IMR-90 (cell line): ENCODE measurements at regions not wholly inside any gene's neighbourhood (a gene's known extent, or its start where the extent isn't known, plus 50 kb on each side); places are given as distances from the start of the nearest gene placed in this dataset.

ENCODE experiments used
- ATAC-seq: fragments of 200-7000 bp; cut with Tn5 transposase; 2 replicates; pipeline ENCODE4 v1.9.1; 2020; ENCODE audit warnings: low read depth, mild to moderate bottlenecking, moderate library complexity
- BruUV-seq: library from RNA; stranded (reverse); fragments of 400-500 nt; replicated peaks from 2 replicates; lab custom pipeline; 2021; lab: Mats Ljungman, UMichigan
- CTCF ChIA-PET: fragments of 300-600 bp; formaldehyde crosslinking; extraction: SDS; loops from one replicate; lab custom pipeline; 2021; ENCODE audit warnings: antibody characterized with exemption; lab: Yijun Ruan, JAX
- POLR2A ChIA-PET: fragments of 300-600 bp; sonication (Branson Sonifier 250); formaldehyde crosslinking; loops from one replicate; lab custom pipeline; 2022; ENCODE audit warnings: antibody characterized with exemption; ENCODE audit not compliant: unreplicated experiment; lab: Charles Lee
- DNase-seq: peaks from one replicate; pipeline ENCODE4 v3.0.0; 2013
- H2AFZ ChIP-seq: replicated peaks from 2 replicates; pipeline ENCODE3; 2013; ENCODE audit warnings: low read length, mild to moderate bottlenecking; ENCODE audit not compliant: poor library complexity
- H2AK5ac ChIP-seq: 2 replicates; pipeline ENCODE4 v1.6.1; 2013; ENCODE audit warnings: low read depth, low read length, inconsistent platforms
- H2AK9ac ChIP-seq: replicated peaks from 2 replicates; pipeline ENCODE3; 2013; ENCODE audit warnings: mild to moderate bottlenecking, low read depth, low read length, moderate library complexity; ENCODE audit not compliant: poor library complexity
- H2BK120ac ChIP-seq: 2 replicates; pipeline ENCODE4 v1.6.1; 2013; ENCODE audit warnings: low read depth, low read length, inconsistent platforms
- H2BK15ac ChIP-seq: 3 replicates; pipeline ENCODE4 v1.6.1; 2013; ENCODE audit warnings: low read depth, low read length, inconsistent platforms
- H2BK20ac ChIP-seq: 2 replicates; pipeline ENCODE4 v1.6.1; 2013; ENCODE audit warnings: low read depth, mild to moderate bottlenecking, inconsistent platforms, low read length, moderate library complexity
- H2BK5ac ChIP-seq: 2 replicates; pipeline ENCODE4 v1.6.1; 2013; ENCODE audit warnings: mild to moderate bottlenecking, low read depth, low read length, inconsistent platforms; ENCODE audit not compliant: poor library complexity, severe bottlenecking
- H3K14ac ChIP-seq: replicated peaks from 2 replicates; pipeline ENCODE4 v1.6.1; 2013; ENCODE audit warnings: low read depth, low read length, inconsistent platforms
- H3K18ac ChIP-seq: 2 replicates; pipeline ENCODE4 v1.6.1; 2013; ENCODE audit warnings: low read depth, low read length, control low read depth
- H3K23ac ChIP-seq: 2 replicates; pipeline ENCODE4 v1.6.1; 2013; ENCODE audit warnings: low read depth, low read length, inconsistent platforms
- H3K27ac ChIP-seq: 2 replicates; pipeline ENCODE4 v1.5.1; 2013; ENCODE audit warnings: mild to moderate bottlenecking, control low read depth, low read length; ENCODE audit not compliant: insufficient read depth
- H3K27me3 ChIP-seq: 2 replicates; pipeline ENCODE4 v1.6.1; 2013; ENCODE audit warnings: low read length; ENCODE audit not compliant: control insufficient read depth, insufficient read depth
- H3K36me3 ChIP-seq: 2 replicates; pipeline ENCODE4 v1.6.1; 2013; ENCODE audit warnings: low read length, mixed read lengths; ENCODE audit not compliant: control insufficient read depth, insufficient read depth
- H3K4ac ChIP-seq: 2 replicates; pipeline ENCODE4 v1.6.1; 2013; ENCODE audit warnings: low read depth, low read length, inconsistent platforms
- H3K4me1 ChIP-seq: 2 replicates; pipeline ENCODE4 v1.6.1; 2013; ENCODE audit warnings: low read length, mixed read lengths; ENCODE audit not compliant: control insufficient read depth, insufficient read depth
- H3K4me2 ChIP-seq: 2 replicates; pipeline ENCODE4 v1.6.1; 2013; ENCODE audit warnings: low read depth, mild to moderate bottlenecking, control low read depth, low read length, moderate library complexity
- H3K4me3 ChIP-seq: 2 replicates; pipeline ENCODE4 v1.5.1; 2013; ENCODE audit warnings: low read depth, mild to moderate bottlenecking, control low read depth, low read length, moderate library complexity; ENCODE audit not compliant: insufficient read depth
- H3K56ac ChIP-seq: 2 replicates; pipeline ENCODE4 v1.6.1; 2013; ENCODE audit warnings: low read length, inconsistent platforms; ENCODE audit not compliant: insufficient read depth; ENCODE audit errors: extremely low read depth
- H3K79me1 ChIP-seq, 2 experiments: 2 replicates each; pipeline ENCODE4 v1.6.1; 2013; ENCODE audit warnings: low read length in 2 of 2, inconsistent platforms in 1 of 2, low read depth in 1 of 2
- H3K9ac ChIP-seq: 2 replicates; pipeline ENCODE4 v1.6.1; 2013; ENCODE audit warnings: low read depth, low read length, control low read depth
- H3K9me1 ChIP-seq: 2 replicates; pipeline ENCODE4 v1.6.1; 2013; ENCODE audit warnings: low read length, inconsistent platforms; ENCODE audit not compliant: insufficient read depth
- H3K9me3 ChIP-seq: 2 replicates; pipeline ENCODE4 v1.6.1; 2013; ENCODE audit warnings: low read length; ENCODE audit not compliant: control insufficient read depth, insufficient read depth
- H4K20me1 ChIP-seq: 2 replicates; pipeline ENCODE4 v1.6.1; 2013; ENCODE audit warnings: low read length, inconsistent platforms; ENCODE audit not compliant: insufficient read depth
- H4K5ac ChIP-seq: 2 replicates; pipeline ENCODE4 v1.6.1; 2013; ENCODE audit warnings: mild to moderate bottlenecking, low read depth, low read length, control low read depth
- H4K8ac ChIP-seq, 2 experiments: 2 replicates each; pipeline ENCODE4 v1.6.1; 2013; ENCODE audit warnings: low read depth in 2 of 2, low read length in 2 of 2, control low read depth in 1 of 2, inconsistent platforms in 1 of 2
- H4K91ac ChIP-seq: 2 replicates; pipeline ENCODE4 v1.6.1; 2013; ENCODE audit warnings: low read depth, low read length, inconsistent platforms; ENCODE audit not compliant: insufficient read depth
- BHLHE40 ChIP-seq: fragments of 150-350 bp; IDR thresholded peaks from 2 replicates; pipeline ENCODE4 v1.6.1; 2016; ENCODE audit warnings: mild to moderate bottlenecking, low read depth, low read length
- CEBPB ChIP-seq: IDR thresholded peaks from 2 replicates; pipeline ENCODE4 v1.6.1; 2012; ENCODE audit warnings: low read depth, low read length, improper control_type of control experiment
- CHD1 ChIP-seq: IDR thresholded peaks from 2 replicates; pipeline ENCODE4 v1.6.1; 2012; ENCODE audit warnings: low read depth, low read length, improper control_type of control experiment
- CTCF ChIP-seq: conservative IDR thresholded peaks from 2 replicates; pipeline ENCODE4 v1.5.1; 2012; ENCODE audit warnings: mild to moderate bottlenecking, low read depth, low read length, improper control_type of control experiment
- ELK1 ChIP-seq: fragments of 150-350 bp; IDR thresholded peaks from 2 replicates; pipeline ENCODE4 v1.6.1; 2016; ENCODE audit warnings: low read depth, mild to moderate bottlenecking, low read length, moderate library complexity, borderline replicate concordance
- FOS ChIP-seq: fragments of 150-350 bp; IDR thresholded peaks from 2 replicates; pipeline ENCODE4 v1.6.1; 2016; ENCODE audit warnings: low read depth, low read length
- MAFK ChIP-seq: IDR thresholded peaks from 2 replicates; pipeline ENCODE4 v1.6.1; 2012; ENCODE audit warnings: low read depth, low read length, improper control_type of control experiment
- MAZ ChIP-seq: IDR thresholded peaks from 2 replicates; pipeline ENCODE4 v1.6.1; 2012; ENCODE audit warnings: low read depth, mild to moderate bottlenecking, low read length, improper control_type of control experiment, moderate library complexity, borderline replicate concordance
- MXI1 ChIP-seq: IDR thresholded peaks from 2 replicates; pipeline ENCODE4 v1.6.1; 2012; ENCODE audit warnings: low read depth, mild to moderate bottlenecking, low read length, moderate library complexity, borderline replicate concordance
- NFE2L2 ChIP-seq: fragments of 150-350 bp; IDR thresholded peaks from 2 replicates; pipeline ENCODE4 v1.6.1; 2016; ENCODE audit warnings: low read depth, mild to moderate bottlenecking, low read length
- POLR2A ChIP-seq: IDR thresholded peaks from 2 replicates; pipeline ENCODE4 v1.6.1; 2012; ENCODE audit warnings: mild to moderate bottlenecking, low read depth, low read length
- RAD21 ChIP-seq: IDR thresholded peaks from 2 replicates; pipeline ENCODE4 v1.6.1; 2012; ENCODE audit warnings: low read length, improper control_type of control experiment
- RCOR1 ChIP-seq: IDR thresholded peaks from 2 replicates; pipeline ENCODE4 v1.6.1; 2012; ENCODE audit warnings: mild to moderate bottlenecking, low read length, improper control_type of control experiment; ENCODE audit not compliant: insufficient replicate concordance
- RFX5 ChIP-seq: IDR thresholded peaks from 2 replicates; pipeline ENCODE4 v1.8.0; 2012; ENCODE audit warnings: low read depth, mild to moderate bottlenecking, low read length, moderate library complexity
- SMC3 ChIP-seq: fragments of 150-350 bp; IDR thresholded peaks from 2 replicates; pipeline ENCODE4 v1.6.1; 2016; ENCODE audit warnings: low read depth, mild to moderate bottlenecking, antibody characterized with exemption, low read length, moderate library complexity
- USF2 ChIP-seq: fragments of 150-350 bp; IDR thresholded peaks from 2 replicates; pipeline ENCODE4 v1.6.1; 2017; ENCODE audit warnings: mild to moderate bottlenecking, antibody characterized with exemption, low read length, low read depth
- WGBS, 2 experiments: methylation state at CpG; one replicate each; pipeline versions ENCODE4 v1.1.5 to v1.1.7; 2013; ENCODE audit warnings: missing lambda C conversion rate in 2 of 2; ENCODE audit not compliant: insufficient read length in 1 of 2; ENCODE audit errors: extremely low coverage in 2 of 2; 5-methylcytosine and 5-hydroxymethylcytosine counted together
- dilution Hi-C: fragments of 300-500 bp; cut with HindIII; formaldehyde crosslinking; loops from one replicate; pipeline ENCODE4 v1.14.3; 2018; ENCODE audit warnings: low sequenced_read_pairs; ENCODE audit not compliant: unreplicated experiment
- in situ Hi-C: fragments of 300-500 bp; cut with MboI; formaldehyde crosslinking; loops from 3 replicates; pipeline ENCODE4 v1.14.3; 2019; ENCODE audit warnings: low sequenced_read_pairs, inconsistent platforms, mixed read lengths
- intact Hi-C: fragments of 100-400 bp; cut with micrococcal nuclease; formaldehyde crosslinking; loops from 2 replicates; pipeline ENCODE4 v1.10.0; 2022

- H2AFZ ChIP-seq = no peak overlapping the region
- no peak overlapping the region for H3K4me2 ChIP-seq
- no peak overlapping the region for H2BK15ac ChIP-seq
- no peaks in the 10 kb centered on the region for H3K79me1 ChIP-seq
- ATAC-seq = no peak
- H3K9me1 ChIP-seq = no peaks in the 10 kb centered on the region
- H3K4ac ChIP-seq = no peak overlapping the region
- no peak overlapping the region for H4K8ac ChIP-seq
- no peak overlapping the region for H2BK20ac ChIP-seq
- no peaks in the 10 kb centered on the region for H4K20me1 ChIP-seq
- WGBS, 2 experiments = 13% methylated on average over 1 of the region's 4 CpGs; no CpG with 5 or more reads in 1 of the 2 experiments
- H3K23ac ChIP-seq = no peak overlapping the region
- H2BK120ac ChIP-seq = no peak overlapping the region
- no peak overlapping the region for H2AK9ac ChIP-seq
- in situ Hi-C loops (no loop called here), intact Hi-C loops (no loop called here), dilution Hi-C loops (no loop called here)
- H3K18ac ChIP-seq = no peak overlapping the region
- H3K4me3 ChIP-seq = no peak overlapping the region
- TF ChIP-seq CEBPB (no peak), RCOR1 (no peak), NFE2L2 (no peak), USF2 (no peak), RAD21 (no peak), ELK1 (no peak), BHLHE40 (no peak), SMC3 (no peak), MAZ (no peak), CTCF (no peak), RFX5 (no peak), POLR2A (no peak), FOS (no peak), CHD1 (no peak), MAFK (no peak), MXI1 (no peak)
- H4K91ac ChIP-seq = no peak overlapping the region
- no peak overlapping the region for H3K56ac ChIP-seq
- H3K36me3 ChIP-seq = no peaks in the 10 kb centered on the region
- ChIA-PET CTCF (no interaction called here), POLR2A (no interaction called here)
- no peak overlapping the region for H4K5ac ChIP-seq
- DNase-seq = no peak
- no peaks in the 10 kb centered on the region for H3K27me3 ChIP-seq
- H3K14ac ChIP-seq = no peak overlapping the region
- H3K4me1 ChIP-seq = no peaks in the 10 kb centered on the region
- no TSS peak for BruUV-seq
- no peak overlapping the region for H2AK5ac ChIP-seq
- H2BK5ac ChIP-seq = no peak overlapping the region
- peaks cover 14% of the 10 kb centered on the region for H3K9me3 ChIP-seq
- H3K9ac ChIP-seq = no peak overlapping the region
- no peak overlapping the region for H3K27ac ChIP-seq
Observed at GRCh38 chr12:126898562-126898961, 1368.4 kb upstream of the TMEM132C start.
